CD4-positive, alpha-beta T cell (primary cell): ENCODE measurements at regions not wholly inside any gene's neighbourhood (a gene's known extent, or its start where the extent isn't known, plus 50 kb on each side); places are given as distances from the start of the nearest gene placed in this dataset.
"Not testable (repeated sequence)": the region's sequence is repeated elsewhere in the genome, so short reads cannot be mapped to it uniquely, and the experiment has no call there.

ENCODE experiments used
- ATAC-seq: fragments of 200-7000 bp; cut with Tn5 transposase; one replicate; pipeline ENCODE4 v1.10.0; 2022; ENCODE audit warnings: mild to moderate bottlenecking; ENCODE audit not compliant: poor library complexity
- CTCF ChIA-PET: fragments of 350-600 bp; sonication (Branson Sonifier 250); formaldehyde crosslinking; loops from one replicate; lab custom pipeline; 2021; ENCODE audit warnings: antibody characterized with exemption, inconsistent platforms; lab: Charles Lee
- POLR2A ChIA-PET: fragments of 350-600 bp; sonication (Branson Sonifier 250); formaldehyde crosslinking; loops from one replicate; lab custom pipeline; 2021; ENCODE audit warnings: antibody characterized with exemption, inconsistent platforms; lab: Charles Lee
- DNase-seq, 14 experiments: peaks; one replicate each; pipeline ENCODE4 v3.0.0-alpha.2; 2013 to 2020; ENCODE audit warnings: mixed read lengths in 2 of 14
- H3K27ac ChIP-seq, 2 donors: one replicate each; pipeline versions ENCODE4 v1.5.1 to v1.7.0; 2013; ENCODE audit warnings: low read length in 2 of 2, low read depth in 1 of 2, mild to moderate bottlenecking in 1 of 2
- H3K27me3 ChIP-seq, 2 experiments: 1 replicate in 1 of 2; 2 replicates in 1 of 2; pipeline versions ENCODE4 v1.6.1 to v1.7.0; 2013; ENCODE audit warnings: low read length in 2 of 2, control low read depth in 1 of 2, mild to moderate bottlenecking in 1 of 2, moderate library complexity in 1 of 2; ENCODE audit not compliant: insufficient read depth in 2 of 2, control insufficient read depth in 1 of 2
- H3K36me3 ChIP-seq: one replicate; pipeline ENCODE4 v1.6.1; 2013; ENCODE audit warnings: low read length, control low read depth; ENCODE audit not compliant: insufficient read depth
- H3K4me1 ChIP-seq: one replicate; pipeline ENCODE4 v1.6.1; 2013; ENCODE audit warnings: low read length, control low read depth; ENCODE audit not compliant: insufficient read depth
- H3K4me3 ChIP-seq: one replicate; pipeline ENCODE4 v1.5.1; 2013; ENCODE audit warnings: mild to moderate bottlenecking, low read length, moderate library complexity
- H3K9me3 ChIP-seq, 2 experiments: 1 replicate in 1 of 2; 2 replicates in 1 of 2; pipeline versions ENCODE4 v1.6.1 to v1.7.0; 2013; ENCODE audit warnings: low read length in 2 of 2, mild to moderate bottlenecking in 2 of 2, control low read depth in 1 of 2, moderate library complexity in 1 of 2; ENCODE audit not compliant: control insufficient read depth in 1 of 2, insufficient read depth in 1 of 2
- H3K27ac Mint-ChIP-seq: one replicate; pipeline ENCODE4 v1.8.0; 2020; ENCODE audit warnings: mixed read lengths
- H3K27me3 Mint-ChIP-seq: one replicate; pipeline ENCODE4 v1.8.0; 2021; ENCODE audit warnings: mixed read lengths
- H3K36me3 Mint-ChIP-seq: one replicate; pipeline ENCODE4 v1.8.0; 2021; ENCODE audit warnings: low read depth, mixed read lengths
- H3K4me1 Mint-ChIP-seq: one replicate; pipeline ENCODE4 v1.8.0; 2021; ENCODE audit warnings: low read depth, mixed read lengths
- H3K4me3 Mint-ChIP-seq: one replicate; pipeline ENCODE4 v1.8.0; 2020; ENCODE audit warnings: mild to moderate bottlenecking, mixed read lengths
- H3K9me3 Mint-ChIP-seq: one replicate; pipeline ENCODE4 v1.8.0; 2020; ENCODE audit warnings: mixed read lengths
- intact Hi-C, 2 experiments: fragments of 100-400 bp; cut with DNase I in 1 of 2; cut with micrococcal nuclease in 1 of 2; formaldehyde crosslinking; loops; one replicate each; pipeline versions ENCODE4 v1.15.1 to v1.9.0; 2023 to 2025; cut with DNase I, micrococcal nuclease
- TF ChIP-seq, protein P1 (sequence below): fragments of 200-600 bp; IDR thresholded peaks from one replicate; pipeline ENCODE4 v1.8.0; 2022; ENCODE audit warnings: antibody characterized with exemption, mild to moderate bottlenecking

DNA sequence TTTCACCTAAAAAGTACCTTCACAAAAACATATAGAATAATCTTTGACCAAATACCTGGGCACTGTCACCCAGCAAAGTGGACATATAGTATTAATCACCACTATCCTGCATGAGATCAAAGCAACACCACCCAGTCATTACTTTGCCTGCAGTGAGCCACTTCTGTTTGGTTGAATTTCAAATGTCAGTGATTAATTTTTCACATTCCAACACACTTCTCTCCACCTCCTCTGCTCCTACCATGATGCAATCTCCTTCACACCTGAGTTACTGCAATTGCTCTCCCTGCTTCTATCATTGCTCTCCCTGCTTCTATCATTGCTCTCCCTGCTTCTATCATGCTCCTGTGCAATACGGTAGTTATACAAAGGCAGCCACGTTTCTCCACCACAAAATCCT is 106.1 kb upstream of the NETO1 start:
- no peaks in the 10 kb centered on the region for H3K27me3 Mint-ChIP-seq
- DNase-seq (no peak), ATAC-seq (no peak)
- Histone ChIP-seq H3K36me3 (no peaks in the 10 kb centered on the region), H3K27ac (no peak overlapping the region), H3K4me3 (no peak overlapping the region), H3K9me3 (peaks cover 0 to 10% of the 10 kb centered on the region in 2 experiments), H3K27me3 (no peaks in the 10 kb centered on the region), H3K4me1 (no peaks in the 10 kb centered on the region)
- H3K9me3 Mint-ChIP-seq: peaks cover 7% of the 10 kb centered on the region
- no peaks in the 10 kb centered on the region for H3K36me3 Mint-ChIP-seq
- no peak overlapping the region for H3K27ac Mint-ChIP-seq
- H3K4me1 Mint-ChIP-seq: no peaks in the 10 kb centered on the region
- intact Hi-C loops: no loop called here
- TF ChIP-seq, protein P1, sequence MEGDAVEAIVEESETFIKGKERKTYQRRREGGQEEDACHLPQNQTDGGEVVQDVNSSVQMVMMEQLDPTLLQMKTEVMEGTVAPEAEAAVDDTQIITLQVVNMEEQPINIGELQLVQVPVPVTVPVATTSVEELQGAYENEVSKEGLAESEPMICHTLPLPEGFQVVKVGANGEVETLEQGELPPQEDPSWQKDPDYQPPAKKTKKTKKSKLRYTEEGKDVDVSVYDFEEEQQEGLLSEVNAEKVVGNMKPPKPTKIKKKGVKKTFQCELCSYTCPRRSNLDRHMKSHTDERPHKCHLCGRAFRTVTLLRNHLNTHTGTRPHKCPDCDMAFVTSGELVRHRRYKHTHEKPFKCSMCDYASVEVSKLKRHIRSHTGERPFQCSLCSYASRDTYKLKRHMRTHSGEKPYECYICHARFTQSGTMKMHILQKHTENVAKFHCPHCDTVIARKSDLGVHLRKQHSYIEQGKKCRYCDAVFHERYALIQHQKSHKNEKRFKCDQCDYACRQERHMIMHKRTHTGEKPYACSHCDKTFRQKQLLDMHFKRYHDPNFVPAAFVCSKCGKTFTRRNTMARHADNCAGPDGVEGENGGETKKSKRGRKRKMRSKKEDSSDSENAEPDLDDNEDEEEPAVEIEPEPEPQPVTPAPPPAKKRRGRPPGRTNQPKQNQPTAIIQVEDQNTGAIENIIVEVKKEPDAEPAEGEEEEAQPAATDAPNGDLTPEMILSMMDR: no peak
- H3K4me3 Mint-ChIP-seq: no peak overlapping the region
- POLR2A ChIA-PET: no interaction called here
- CTCF ChIA-PET: no interaction called here

DNA sequence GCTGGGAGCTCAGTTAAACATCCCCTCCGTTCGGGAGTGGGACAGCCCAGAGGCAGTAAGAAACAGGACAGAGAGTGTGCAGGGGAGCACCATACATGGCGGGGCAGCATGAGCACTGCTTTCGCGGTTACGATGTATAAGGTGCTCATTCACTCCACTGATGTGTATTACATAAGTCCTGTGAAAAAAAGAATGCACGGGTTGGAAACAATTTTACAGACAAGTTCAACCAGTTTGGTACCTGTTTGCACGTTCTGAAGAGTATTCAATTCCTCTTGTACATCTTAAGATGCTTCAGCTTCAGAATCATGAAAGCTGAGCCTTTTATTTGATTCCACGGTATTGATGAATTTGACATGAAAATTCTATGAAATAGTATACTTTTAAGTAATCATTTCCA is 97.8 kb upstream of the NETO1 start:
- H3K27ac Mint-ChIP-seq: no peak overlapping the region
- ATAC-seq: no peak
- POLR2A ChIA-PET: no interaction called here

DNA sequence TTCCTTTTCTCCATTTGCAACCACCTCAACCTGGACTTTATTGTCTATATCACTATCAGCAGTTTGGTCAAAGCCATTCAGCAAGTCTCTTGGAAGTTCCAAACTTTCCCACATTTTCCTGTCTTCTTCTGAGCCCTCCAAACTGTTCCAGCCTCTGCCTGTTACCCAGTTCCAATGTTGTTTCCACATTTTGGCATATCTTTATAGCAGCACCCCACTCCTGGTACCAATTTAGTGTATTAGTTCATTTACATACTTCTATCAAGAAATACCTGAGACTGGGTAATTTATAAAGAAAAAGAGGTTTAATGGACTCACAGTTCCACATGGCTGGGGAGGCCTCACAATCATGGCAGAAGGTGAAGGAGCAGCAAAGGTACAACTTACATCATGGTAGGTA is 90.4 kb upstream of the NETO1 start:
- CTCF ChIA-PET, H3K4me1 ChIP-seq, H3K27me3 Mint-ChIP-seq, H3K27ac ChIP-seq, DNase-seq, intact Hi-C loops, H3K4me3 ChIP-seq, H3K4me3 Mint-ChIP-seq, H3K4me1 Mint-ChIP-seq, H3K27ac Mint-ChIP-seq, ATAC-seq, POLR2A ChIA-PET, H3K27me3 ChIP-seq, H3K36me3 ChIP-seq, H3K36me3 Mint-ChIP-seq: not testable (repeated sequence)
- peaks cover 9 to 13% of the 10 kb centered on the region in 2 experiments for H3K9me3 ChIP-seq
- peaks cover 23% of the 10 kb centered on the region for H3K9me3 Mint-ChIP-seq

More for the DNA sequence above, 97.8 kb upstream of the NETO1 start:
- H3K4me3 Mint-ChIP-seq: no peak overlapping the region
- no peaks in the 10 kb centered on the region for H3K36me3 Mint-ChIP-seq
- peaks cover 20% of the 10 kb centered on the region for H3K9me3 Mint-ChIP-seq
- H3K9me3 ChIP-seq: peaks cover 0 to 8% of the 10 kb centered on the region in 2 experiments
- H3K27me3 ChIP-seq: no peaks in the 10 kb centered on the region
- CTCF ChIA-PET: no interaction called here
- no peaks in the 10 kb centered on the region for H3K36me3 ChIP-seq
- intact Hi-C loops: no loop called here
- DNase-seq: no peak
- H3K27ac ChIP-seq: no peak overlapping the region
- H3K4me3 ChIP-seq: no peak overlapping the region
- no peaks in the 10 kb centered on the region for H3K4me1 Mint-ChIP-seq
- no peaks in the 10 kb centered on the region for H3K4me1 ChIP-seq
- no peaks in the 10 kb centered on the region for H3K27me3 Mint-ChIP-seq
- TF ChIP-seq, protein P1: no peak

DNA sequence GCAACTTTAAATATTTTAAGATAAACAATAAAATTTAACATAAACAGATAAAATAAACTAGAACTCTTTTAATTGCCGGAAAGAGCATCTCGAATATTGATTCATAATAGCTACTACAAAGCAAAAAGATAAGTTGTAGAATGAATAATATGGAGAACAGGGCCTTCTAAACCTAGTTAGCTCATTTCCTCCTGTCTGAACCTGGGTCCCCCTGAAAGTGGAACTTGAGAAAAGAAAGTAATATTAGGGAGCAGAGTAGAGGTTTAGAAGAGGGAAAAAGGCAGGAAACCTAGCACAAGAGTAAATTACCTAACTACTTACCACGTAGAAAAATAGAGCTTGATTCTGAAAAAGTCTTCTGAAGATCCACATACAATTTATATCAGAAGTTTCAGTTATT is 80.7 kb upstream of the NETO1 start:
- intact Hi-C loops: no loop called here

More for the DNA sequence above, 80.7 kb upstream of the NETO1 start:
- ATAC-seq (no peak), DNase-seq (no peak)
- TF ChIP-seq, protein P1: no peak
- H3K27me3 ChIP-seq: no peaks in the 10 kb centered on the region
- peaks cover 0 to 3% of the 10 kb centered on the region in 2 experiments for H3K9me3 ChIP-seq
- no peaks in the 10 kb centered on the region for H3K36me3 Mint-ChIP-seq
- no peak overlapping the region for H3K27ac ChIP-seq
- CTCF ChIA-PET: interaction anchor here (1.0 kb wide), 1 partner anchor 9 kb away, joined by 3 read pairs; no protein-coding TSS in a partner anchor
- H3K27me3 Mint-ChIP-seq: no peaks in the 10 kb centered on the region
- no peak overlapping the region for H3K27ac Mint-ChIP-seq
- no peak overlapping the region for H3K4me3 Mint-ChIP-seq
- H3K9me3 Mint-ChIP-seq: peaks cover 2% of the 10 kb centered on the region
- H3K36me3 ChIP-seq: no peaks in the 10 kb centered on the region
- H3K4me1 ChIP-seq: no peaks in the 10 kb centered on the region
- POLR2A ChIA-PET: no interaction called here
- no peak overlapping the region for H3K4me3 ChIP-seq
- no peaks in the 10 kb centered on the region for H3K4me1 Mint-ChIP-seq
